HG03565 (cell line): ENCODE measurements at regions not wholly inside any gene's neighbourhood (a gene's known extent, or its start where the extent isn't known, plus 50 kb on each side); places are given as distances from the start of the nearest gene placed in this dataset.

Source experiments
- ATAC-seq: cut with Tn5 transposase; IDR thresholded peaks from one replicate; pipeline ENCODE4 v1.9.1; 2021; ENCODE audit warnings: mild to moderate bottlenecking, moderate library complexity; ENCODE audit not compliant: unreplicated experiment

GRCh38 chr20:39946053-39946810, 742.8 kb downstream of the MAFB start:
- no peak for ATAC-seq

DNA sequence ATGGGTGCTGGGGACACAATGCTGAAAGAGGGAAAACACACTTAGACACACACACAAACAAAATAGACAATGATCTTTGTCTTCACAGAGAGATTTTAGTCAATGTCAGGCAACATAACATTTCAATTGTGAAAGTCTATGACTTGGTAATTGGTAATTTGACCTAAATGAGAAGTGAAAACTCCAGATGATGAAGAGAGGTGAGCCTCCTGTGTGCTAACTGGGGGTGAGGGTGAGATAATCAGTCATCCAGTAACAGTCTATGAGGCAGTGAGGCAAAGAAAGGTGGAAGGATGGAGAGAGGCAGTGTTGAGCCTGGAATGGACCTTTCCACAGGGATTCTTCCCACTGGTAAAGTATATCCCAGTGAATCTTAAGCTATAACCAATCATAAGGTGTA, 744.2 kb downstream of the MAFB start:
- no peak for ATAC-seq

- no peak for ATAC-seq
Measured at GRCh38 chr20:39943336-39943735, 745.7 kb downstream of the MAFB start.

DNA sequence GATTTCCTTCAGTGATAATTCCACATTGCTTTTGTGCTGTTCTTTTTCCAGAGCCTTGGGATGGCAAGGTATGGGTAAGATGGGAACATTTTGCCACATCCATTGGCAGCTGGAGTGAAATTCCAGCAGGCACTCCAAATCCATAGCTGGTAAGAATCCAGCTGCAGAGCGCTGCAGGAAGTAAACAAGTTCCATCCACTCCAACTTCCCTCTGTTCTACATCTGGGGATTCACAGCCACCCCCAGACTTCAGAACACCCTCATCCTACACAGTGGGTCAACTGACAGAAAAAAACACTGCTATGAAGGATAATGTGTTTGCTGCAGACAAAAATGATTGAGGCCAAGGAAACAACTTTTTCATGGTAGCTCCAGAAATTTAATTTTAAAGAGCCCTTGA, 747.8 kb downstream of the MAFB start:
- ATAC-seq, result no peak

- ATAC-seq, result no peak
Measured at GRCh38 chr20:39939241-39939865, 749.7 kb downstream of the MAFB start.

DNA sequence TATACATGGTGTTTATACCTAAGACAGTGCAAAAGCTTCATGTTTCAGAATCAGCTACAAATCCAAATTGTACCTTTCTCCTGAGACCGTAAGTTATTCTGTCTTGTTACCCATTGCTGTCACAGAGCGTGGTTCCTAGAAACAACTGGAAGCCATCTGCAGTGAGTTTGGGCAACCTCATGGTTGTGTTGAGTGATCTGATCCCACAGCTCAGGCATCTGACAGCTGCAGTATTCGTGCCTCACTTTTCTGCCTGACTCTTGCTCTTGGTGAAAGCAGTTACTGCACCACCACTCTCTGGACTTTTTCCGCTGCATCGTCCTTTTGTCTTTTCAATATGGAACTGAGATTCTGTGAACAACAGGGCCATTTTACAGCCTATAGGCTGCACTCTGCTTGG, 752.6 kb downstream of the MAFB start:
- ATAC-seq, result no peak

DNA sequence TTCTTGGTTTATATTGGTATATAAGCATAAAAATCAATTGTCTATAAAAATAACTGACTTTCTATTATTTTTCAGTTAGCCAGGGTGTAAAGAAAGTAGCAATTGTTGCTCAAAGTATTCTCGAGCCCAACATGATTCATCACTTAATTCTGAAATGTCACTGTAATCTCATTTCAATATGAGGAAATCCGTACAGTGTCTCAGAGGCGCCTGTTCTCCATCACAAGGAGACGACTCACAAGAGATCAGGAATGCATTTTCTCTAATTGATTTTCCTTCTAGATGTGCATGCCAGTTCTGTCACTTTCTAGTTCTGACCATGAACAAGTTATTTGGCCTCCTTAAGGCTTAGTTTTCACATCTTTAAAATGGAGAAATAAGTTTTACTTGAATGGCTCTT, 753.1 kb downstream of the MAFB start:
- no peak for ATAC-seq

GRCh38 chr20:39916236-39916765, 772.7 kb downstream of the MAFB start:
- ATAC-seq, result no peak

GRCh38 chr20:39913274-39913673, 775.8 kb downstream of the MAFB start:
- ATAC-seq, result no peak

- ATAC-seq, result no peak
Measured at GRCh38 chr20:39911497-39911896, 777.5 kb downstream of the MAFB start.

GRCh38 chr20:39910536-39910935, 778.5 kb downstream of the MAFB start:
- ATAC-seq, result no peak

- no peak for ATAC-seq
Measured at GRCh38 chr20:39909447-39909846, 779.6 kb downstream of the MAFB start.

DNA sequence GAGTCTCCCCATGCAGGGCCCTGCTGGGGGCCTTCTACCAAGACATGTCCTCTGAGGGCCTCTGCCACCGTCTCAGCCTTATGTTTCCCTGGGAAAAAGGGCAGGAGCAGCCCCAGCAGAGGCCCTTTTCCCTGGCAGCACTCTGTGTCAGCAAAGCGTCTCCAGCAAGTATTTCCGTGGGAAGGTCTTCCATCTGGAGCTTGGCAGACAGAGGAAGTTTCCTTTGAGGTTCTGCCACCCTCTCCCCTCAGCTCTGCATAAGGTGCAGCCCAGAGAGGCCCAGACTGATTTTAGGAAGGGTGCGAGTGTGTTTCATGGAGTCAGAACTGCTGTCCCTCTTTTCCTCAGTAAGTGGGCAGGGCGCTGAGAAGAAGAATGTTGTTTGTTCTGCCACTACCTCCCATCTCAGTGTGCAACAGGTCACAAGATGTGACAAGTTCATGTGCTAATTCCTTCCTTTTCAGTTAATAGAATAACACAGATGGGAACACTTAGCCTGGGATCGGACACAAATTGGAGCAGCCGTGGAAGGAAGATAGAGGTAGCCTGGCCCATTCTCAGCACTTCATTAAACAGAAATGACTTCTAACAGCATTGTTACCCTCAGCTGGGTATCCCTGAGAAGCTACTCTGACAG, 784.4 kb downstream of the MAFB start:
- no peak for ATAC-seq

GRCh38 chr20:39903806-39904465, 785.1 kb downstream of the MAFB start:
- ATAC-seq, result no peak

- ATAC-seq, result no peak
Measured at GRCh38 chr20:39899881-39900280, 789.2 kb downstream of the MAFB start.

DNA sequence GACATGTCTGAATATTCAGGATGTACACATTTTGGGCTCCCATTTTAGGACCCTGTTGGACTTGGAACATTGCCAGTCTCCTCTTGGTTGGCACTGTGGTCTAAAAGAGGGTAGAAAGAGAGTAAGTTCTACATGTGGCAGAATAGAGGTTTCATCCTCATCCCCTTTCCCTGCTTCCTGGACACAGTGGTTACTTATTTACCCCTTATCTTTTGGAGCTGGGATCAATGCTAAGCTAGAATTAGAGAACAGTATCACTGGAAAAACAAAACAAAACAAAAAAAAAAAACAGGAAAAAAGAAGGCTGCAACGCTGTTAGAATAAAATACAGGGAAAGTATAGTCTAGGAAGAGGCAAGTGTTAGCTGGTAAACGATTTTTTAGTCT, 790.6 kb downstream of the MAFB start:
- ATAC-seq, result no peak

DNA sequence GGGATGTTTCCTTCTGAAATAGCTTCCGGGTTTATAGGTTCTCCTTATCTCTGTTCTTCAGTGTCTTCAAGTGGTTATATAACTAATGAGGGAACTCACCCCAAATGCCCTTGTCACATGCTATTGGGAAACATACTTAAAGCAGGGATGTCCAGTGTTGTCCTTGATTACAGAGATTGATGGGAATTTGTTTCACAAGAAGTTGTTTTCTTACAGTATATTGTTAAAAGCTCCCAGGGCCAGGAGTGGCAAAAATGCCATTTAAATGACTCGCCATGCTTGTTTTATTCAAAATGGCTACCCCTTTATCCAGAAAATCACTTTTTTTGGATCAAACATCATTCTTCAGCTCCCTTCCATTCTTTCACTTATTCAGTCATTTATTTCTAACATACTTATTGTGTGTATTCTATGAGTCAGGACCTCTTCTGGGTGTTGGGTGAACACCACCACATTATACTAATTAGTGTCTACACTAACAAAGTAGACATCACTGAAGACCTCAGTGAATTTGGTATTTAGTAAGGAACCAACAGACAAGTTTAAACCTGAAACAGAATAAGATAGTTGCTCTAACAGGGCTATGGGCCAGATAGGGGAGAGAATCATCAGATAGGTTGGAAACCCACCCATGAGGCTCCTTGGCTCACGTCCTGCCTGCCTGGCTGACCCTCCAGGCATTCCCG, 791.1 kb downstream of the MAFB start:
- ATAC-seq, result no peak

GRCh38 chr20:39897058-39897457, 792.0 kb downstream of the MAFB start:
- no peak for ATAC-seq

DNA sequence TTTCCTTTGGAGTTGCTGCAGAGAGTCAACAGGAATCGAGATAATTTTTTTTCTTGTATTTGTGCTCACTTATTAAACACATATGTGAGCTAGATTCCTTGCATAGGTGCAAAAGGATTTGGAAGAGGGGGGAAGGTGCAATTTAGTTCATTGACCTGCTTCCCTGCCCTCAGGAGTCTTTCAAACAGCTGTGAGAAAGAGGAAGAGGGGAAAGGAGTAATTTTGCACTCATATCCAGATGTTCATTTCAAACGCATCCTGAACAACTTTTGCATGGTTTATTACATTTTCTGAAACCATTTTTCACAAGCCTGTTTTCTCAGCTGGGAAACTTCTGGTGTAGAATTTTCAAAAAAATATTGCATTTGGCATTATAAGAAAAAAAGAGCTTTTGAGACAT, 795.0 kb downstream of the MAFB start:
- no peak for ATAC-seq

DNA sequence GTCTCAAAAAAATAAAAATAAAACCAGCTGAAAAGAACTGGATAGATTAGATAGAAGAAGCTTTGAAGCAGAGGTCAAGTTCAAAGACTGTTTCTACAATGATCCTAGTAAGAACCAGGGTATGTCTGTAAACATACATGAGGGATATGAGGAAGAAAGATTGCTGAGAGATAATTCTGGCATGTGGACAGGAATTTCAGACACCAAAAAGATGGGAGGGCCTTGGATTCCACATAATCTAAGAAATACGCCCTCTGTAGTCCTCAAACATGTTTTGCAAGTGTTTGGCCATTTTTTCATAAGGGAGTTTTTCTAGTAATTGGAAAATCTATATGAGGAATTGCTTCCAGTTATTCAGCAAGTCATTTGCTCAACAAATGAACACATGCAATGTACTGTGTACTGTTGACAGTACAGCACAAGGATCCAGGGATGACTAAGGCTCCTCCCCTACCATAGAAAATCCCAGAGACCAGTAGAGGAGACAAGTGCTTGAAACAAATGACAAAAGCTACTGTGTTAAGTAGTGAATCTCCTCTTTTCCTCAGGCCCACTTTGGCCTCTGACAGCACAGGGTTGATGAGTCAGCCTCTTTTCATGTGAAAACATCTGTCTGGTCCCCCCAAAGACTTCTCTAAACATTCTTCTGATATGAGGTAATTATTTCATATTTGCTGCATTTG, 795.9 kb downstream of the MAFB start:
- no peak for ATAC-seq
